Loucy (cell line): ENCODE measurements at regions not wholly inside any gene's neighbourhood (a gene's known extent, or its start where the extent isn't known, plus 50 kb on each side); places are given as distances from the start of the nearest gene placed in this dataset.
"Not testable (repeated sequence)": the region's sequence is repeated elsewhere in the genome, so short reads cannot be mapped to it uniquely, and the experiment has no call there.

ENCODE experiments used
- EZH2phosphoT487 ChIP-seq: fragments of 200-600 bp; IDR thresholded peaks from 2 replicates; pipeline ENCODE4 v1.6.1; 2018; ENCODE audit warnings: antibody characterized with exemption, mild to moderate bottlenecking, moderate library complexity, borderline replicate concordance
- TF ChIP-seq, protein P1 (sequence below): fragments of 200-600 bp; sonication (generic); conservative IDR thresholded peaks from 2 replicates; pipeline ENCODE4 v1.5.1; 2014; ENCODE audit warnings: mild to moderate bottlenecking, antibody characterized with exemption, low read length

DNA sequence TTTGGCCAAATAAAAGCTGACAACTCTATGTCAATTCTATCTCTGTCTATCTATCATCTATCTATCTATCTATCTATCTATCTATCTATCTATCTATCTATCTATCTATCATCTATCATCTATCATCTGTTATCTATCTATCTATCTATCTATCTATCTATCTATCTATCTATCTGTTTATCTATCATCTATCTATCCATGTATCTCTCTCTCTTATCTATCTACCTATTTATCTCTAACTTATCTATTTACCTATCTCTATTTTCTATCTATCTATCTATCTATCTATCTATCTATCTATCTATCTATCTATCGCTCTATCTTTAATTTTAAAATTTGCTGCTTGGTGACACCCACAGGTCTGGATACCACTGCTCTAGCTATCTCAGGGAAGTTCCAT is 271.1 kb downstream of the VRK1 start:
- TF ChIP-seq, protein P1, sequence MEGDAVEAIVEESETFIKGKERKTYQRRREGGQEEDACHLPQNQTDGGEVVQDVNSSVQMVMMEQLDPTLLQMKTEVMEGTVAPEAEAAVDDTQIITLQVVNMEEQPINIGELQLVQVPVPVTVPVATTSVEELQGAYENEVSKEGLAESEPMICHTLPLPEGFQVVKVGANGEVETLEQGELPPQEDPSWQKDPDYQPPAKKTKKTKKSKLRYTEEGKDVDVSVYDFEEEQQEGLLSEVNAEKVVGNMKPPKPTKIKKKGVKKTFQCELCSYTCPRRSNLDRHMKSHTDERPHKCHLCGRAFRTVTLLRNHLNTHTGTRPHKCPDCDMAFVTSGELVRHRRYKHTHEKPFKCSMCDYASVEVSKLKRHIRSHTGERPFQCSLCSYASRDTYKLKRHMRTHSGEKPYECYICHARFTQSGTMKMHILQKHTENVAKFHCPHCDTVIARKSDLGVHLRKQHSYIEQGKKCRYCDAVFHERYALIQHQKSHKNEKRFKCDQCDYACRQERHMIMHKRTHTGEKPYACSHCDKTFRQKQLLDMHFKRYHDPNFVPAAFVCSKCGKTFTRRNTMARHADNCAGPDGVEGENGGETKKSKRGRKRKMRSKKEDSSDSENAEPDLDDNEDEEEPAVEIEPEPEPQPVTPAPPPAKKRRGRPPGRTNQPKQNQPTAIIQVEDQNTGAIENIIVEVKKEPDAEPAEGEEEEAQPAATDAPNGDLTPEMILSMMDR = not testable (repeated sequence)
- not testable (repeated sequence) for TF ChIP-seq EZH2phosphoT487
